WERI-Rb-1 (cell line): ENCODE measurements at regions not wholly inside any gene's neighbourhood (a gene's known extent, or its start where the extent isn't known, plus 50 kb on each side); places are given as distances from the start of the nearest gene placed in this dataset.

Experiments
- DNase-seq: peaks from one replicate; pipeline ENCODE4 v3.0.0-alpha.2; 2020
- H3K27ac ChIP-seq: fragments of 250-450 bp; sonication (Bioruptor Pico); 2 replicates; pipeline ENCODE4 v1.5.1; 2020; ENCODE audit warnings: mild to moderate bottlenecking, moderate library complexity
- H3K27me3 ChIP-seq: fragments of 250-450 bp; sonication (Bioruptor Pico); 2 replicates; pipeline ENCODE4 v1.5.1; 2021; ENCODE audit warnings: mild to moderate bottlenecking, low read depth, moderate library complexity; ENCODE audit not compliant: insufficient read depth, severe bottlenecking
- H3K36me3 ChIP-seq: fragments of 250-450 bp; sonication (Bioruptor Pico); 2 replicates; pipeline ENCODE4 v1.5.1; 2020; ENCODE audit warnings: mild to moderate bottlenecking, moderate library complexity
- H3K4me3 ChIP-seq: 2 replicates; pipeline ENCODE4 v1.5.1; 2011; ENCODE audit warnings: low read depth, mild to moderate bottlenecking, control low read depth, low read length
- H3K9me3 ChIP-seq: fragments of 250-450 bp; sonication (Bioruptor Pico); 2 replicates; pipeline ENCODE4 v1.5.1; 2021; ENCODE audit warnings: mild to moderate bottlenecking, moderate library complexity; ENCODE audit not compliant: severe bottlenecking
- CTCF ChIP-seq: IDR thresholded peaks from 2 replicates; pipeline ENCODE4 v1.5.1; 2011; ENCODE audit warnings: low read depth, mild to moderate bottlenecking, control low read depth, inconsistent platforms, low read length

GRCh38 chr4:41339812-41340809, 83.4 kb downstream of the UCHL1 start:
- H3K27me3 ChIP-seq, result no peaks in the 10 kb centered on the region
- TF ChIP-seq CTCF, result no peak
- DNase-seq, result peak; percentile 19
- H3K27ac ChIP-seq, result no peak overlapping the region
- no peak overlapping the region for H3K4me3 ChIP-seq
- no peaks in the 10 kb centered on the region for H3K36me3 ChIP-seq
- no peaks in the 10 kb centered on the region for H3K9me3 ChIP-seq

DNA sequence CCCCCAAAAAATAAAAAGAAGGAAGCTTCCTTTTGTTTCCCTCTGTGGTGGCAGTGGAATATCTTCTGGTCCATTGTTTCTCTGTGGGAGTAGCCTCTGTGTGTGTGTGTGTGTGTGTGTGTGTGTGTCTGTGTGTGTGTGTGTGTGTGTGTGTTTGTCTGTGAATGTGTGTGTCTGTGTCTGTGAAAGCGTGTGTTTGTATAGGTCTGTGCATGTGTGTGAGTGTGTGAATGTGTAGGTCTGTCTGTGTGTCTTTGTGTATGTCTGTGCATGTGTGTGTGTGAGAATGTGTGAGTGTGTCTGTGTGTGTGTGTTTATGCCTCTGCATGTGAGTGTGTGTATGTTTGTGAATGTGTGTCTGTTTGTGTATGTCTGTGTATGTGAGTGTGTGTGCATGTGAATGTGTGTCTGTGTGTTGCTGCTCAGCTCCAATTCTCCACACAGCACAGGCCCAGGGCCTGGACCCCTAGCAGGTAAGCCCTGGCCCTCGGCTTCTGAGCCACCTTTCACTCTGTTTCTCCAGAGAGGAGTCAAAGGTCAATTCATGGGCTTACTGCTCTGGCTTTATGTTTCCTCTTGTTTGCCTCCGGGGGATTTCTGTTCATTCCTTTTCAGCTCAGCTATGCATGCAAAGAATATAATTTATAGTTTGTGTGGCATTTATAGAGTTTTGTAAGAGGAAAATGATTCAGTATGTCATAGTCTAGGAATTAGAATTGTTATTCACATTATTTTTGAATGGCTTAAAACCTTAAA, 89.8 kb downstream of the UCHL1 start:
- no peak overlapping the region for H3K27ac ChIP-seq
- no peaks in the 10 kb centered on the region for H3K9me3 ChIP-seq
- no peak for TF ChIP-seq CTCF
- DNase-seq, result no peak
- no peak overlapping the region for H3K4me3 ChIP-seq
- no peaks in the 10 kb centered on the region for H3K27me3 ChIP-seq
- no peaks in the 10 kb centered on the region for H3K36me3 ChIP-seq

GRCh38 chr4:41349021-41349420, 92.3 kb downstream of the UCHL1 start:
- H3K27me3 ChIP-seq, result no peaks in the 10 kb centered on the region
- no peak overlapping the region for H3K27ac ChIP-seq
- H3K9me3 ChIP-seq, result peaks cover 4% of the 10 kb centered on the region
- no peak for DNase-seq
- TF ChIP-seq CTCF, result no peak
- no peak overlapping the region for H3K4me3 ChIP-seq
- H3K36me3 ChIP-seq, result no peaks in the 10 kb centered on the region

DNA sequence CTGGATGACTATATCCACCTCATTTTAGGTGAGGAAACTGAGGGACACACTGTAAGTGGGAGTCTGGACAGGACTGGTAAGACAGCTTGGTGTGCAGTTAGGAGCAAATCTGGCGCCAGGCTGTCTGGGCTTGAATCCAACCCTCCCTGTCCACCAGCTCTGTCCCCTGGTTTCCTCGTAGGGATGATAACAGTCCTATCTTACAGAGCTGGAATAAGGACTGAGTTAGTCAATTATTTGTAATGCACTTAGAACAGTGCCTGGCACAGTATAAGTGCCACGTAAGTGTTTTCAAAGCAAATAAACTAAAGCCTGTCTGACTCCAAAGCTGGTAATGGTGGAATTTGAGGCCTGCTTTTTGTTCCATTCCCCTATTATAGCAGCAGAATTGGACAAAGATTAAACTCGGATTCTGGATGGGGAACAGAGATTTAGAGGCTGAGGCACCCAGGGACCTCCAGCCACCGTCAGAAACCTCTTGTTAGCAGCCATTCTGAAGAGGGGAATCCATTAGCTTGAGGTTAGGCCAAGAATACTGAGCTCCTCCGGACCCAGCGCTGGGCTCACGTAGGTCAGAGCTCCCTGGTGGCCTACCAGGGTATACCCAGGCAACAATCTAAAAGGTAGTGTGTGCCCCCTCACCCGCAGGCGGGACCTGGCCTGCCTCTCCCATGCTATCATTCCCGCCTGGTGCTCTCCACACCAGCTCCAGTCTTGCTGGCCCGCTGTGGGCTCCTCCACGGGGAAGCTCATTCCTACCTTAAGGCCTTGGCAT, 102.1 kb downstream of the UCHL1 start:
- peak; percentile 35 for DNase-seq
- H3K27me3 ChIP-seq, result no peaks in the 10 kb centered on the region
- H3K9me3 ChIP-seq, result peaks cover 2% of the 10 kb centered on the region
- TF ChIP-seq CTCF, result peak; percentile 16; the same call in 1 of the 2 replicates
- no peak overlapping the region for H3K27ac ChIP-seq
- no peak overlapping the region for H3K4me3 ChIP-seq
- no peaks in the 10 kb centered on the region for H3K36me3 ChIP-seq

DNA sequence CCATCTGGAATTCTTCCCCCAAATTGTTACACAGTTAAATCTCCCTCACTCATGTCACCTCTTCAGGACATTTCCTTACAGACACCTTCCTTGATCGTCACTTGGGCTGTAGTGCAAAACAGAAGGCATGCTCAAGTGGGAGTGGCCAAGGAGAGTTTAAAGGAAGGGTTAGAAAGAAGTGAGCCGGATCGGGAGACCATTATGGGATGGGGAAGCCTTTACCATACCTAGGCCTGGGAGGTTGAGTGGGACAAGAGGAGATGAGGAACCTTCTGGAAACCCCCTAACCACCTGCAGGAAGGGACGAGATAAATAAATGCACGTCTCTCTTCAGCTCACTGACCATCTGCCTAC, 102.7 kb downstream of the UCHL1 start:
- Histone ChIP-seq H3K4me3 (no peak overlapping the region), H3K27ac (no peak overlapping the region), H3K9me3 (no peaks in the 10 kb centered on the region), H3K36me3 (no peaks in the 10 kb centered on the region), H3K27me3 (no peaks in the 10 kb centered on the region)
- no peak for DNase-seq
- no peak for TF ChIP-seq CTCF
